Thymus (tissue), 11 donors: ENCODE measurements at regions not wholly inside any gene's neighbourhood (a gene's known extent, or its start where the extent isn't known, plus 50 kb on each side); places are given as distances from the start of the nearest gene placed in this dataset.
"Not testable (repeated sequence)": the region's sequence is repeated elsewhere in the genome, so short reads cannot be mapped to it uniquely, and the experiment has no call there.

Experiments
- DNase-seq, 9 donors: peaks; one replicate each; pipeline ENCODE4 v3.0.0-alpha.2; 2013; ENCODE audit warnings: low spot score in 9 of 9, low read depth in 6 of 9, missing footprints in 1 of 9
- H3K27ac ChIP-seq, 2 donors: one replicate each; pipeline ENCODE4 v1.5.1; 2013; ENCODE audit warnings: control low read depth in 1 of 2, low read depth in 1 of 2, low read length in 1 of 2, mild to moderate bottlenecking in 1 of 2, moderate library complexity in 1 of 2
- H3K27me3 ChIP-seq, 2 donors: one replicate each; pipeline ENCODE4 v1.5.1; 2013; ENCODE audit warnings: low read length in 1 of 2; ENCODE audit not compliant: control insufficient read depth in 2 of 2, insufficient read depth in 1 of 2
- H3K36me3 ChIP-seq, 2 donors: one replicate each; pipeline ENCODE4 v1.5.1; 2013; ENCODE audit warnings: low read length in 1 of 2, mild to moderate bottlenecking in 1 of 2, moderate library complexity in 1 of 2; ENCODE audit not compliant: control insufficient read depth in 2 of 2, insufficient read depth in 2 of 2
- H3K4me1 ChIP-seq, 2 donors: one replicate each; pipeline ENCODE4 v1.5.1; 2013; ENCODE audit warnings: low read length in 2 of 2; ENCODE audit not compliant: control insufficient read depth in 2 of 2, insufficient read depth in 2 of 2
- H3K4me3 ChIP-seq, 2 donors: one replicate each; pipeline ENCODE4 v1.5.1; 2013; ENCODE audit warnings: low read length in 2 of 2, control low read depth in 1 of 2, mild to moderate bottlenecking in 1 of 2
- H3K9me3 ChIP-seq, 2 donors: one replicate each; pipeline ENCODE4 v1.5.1; 2013; ENCODE audit warnings: low read length in 1 of 2, mild to moderate bottlenecking in 1 of 2; ENCODE audit not compliant: control insufficient read depth in 2 of 2, insufficient read depth in 1 of 2
- WGBS: extraction: QIAGEN DNeasy Blood & Tissue Kit; methylation state at CpG from one replicate; pipeline ENCODE4 v1.1.7; 2013; 5-methylcytosine and 5-hydroxymethylcytosine counted together
- donor health status: healthy.

DNA sequence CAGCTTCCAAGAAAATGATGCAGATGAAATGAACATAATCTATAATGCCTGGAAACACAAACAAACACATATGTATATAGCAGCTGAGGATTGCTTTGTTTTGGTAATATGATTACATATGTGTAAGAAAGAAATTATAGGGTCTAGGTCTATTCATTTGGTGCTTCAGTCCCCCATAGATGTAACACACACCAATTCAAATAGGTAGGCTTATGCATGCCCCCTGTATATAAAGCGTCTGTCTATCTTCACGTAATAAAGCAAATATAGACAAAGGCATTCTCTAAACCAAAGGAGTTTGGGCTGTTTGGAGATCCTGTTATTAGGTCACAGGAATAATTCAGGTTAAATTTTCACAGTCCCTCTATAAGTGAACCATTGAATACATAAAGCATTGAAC is 270.4 kb upstream of the SGK1 start:
- Histone ChIP-seq H3K4me1 (no peaks in the 10 kb centered on the region), H3K4me3 (no peak overlapping the region), H3K27ac (no peak overlapping the region), H3K36me3 (no peaks in the 10 kb centered on the region), H3K9me3 (no peaks in the 10 kb centered on the region), H3K27me3 (no peaks in the 10 kb centered on the region)
- no peak for DNase-seq
- 98% methylated on average over 2 of the region's 2 CpGs for WGBS

DNA sequence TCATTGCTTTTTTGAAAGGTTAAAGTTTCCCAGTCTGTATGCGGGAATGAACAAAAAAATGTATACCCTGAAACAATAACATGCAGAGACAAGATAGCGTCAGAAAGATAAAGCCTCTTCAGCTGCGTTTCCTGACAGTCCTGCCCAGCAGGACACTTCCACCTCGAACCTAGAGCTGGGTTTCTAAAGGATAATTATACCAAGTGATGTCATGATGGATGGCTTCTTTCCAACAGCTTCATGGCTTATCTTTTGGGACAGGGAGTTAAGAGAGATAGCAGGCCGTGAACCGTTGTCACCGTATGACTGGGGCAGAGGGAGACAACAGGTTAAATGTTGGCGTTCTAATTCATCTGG is 267.6 kb upstream of the SGK1 start:
- H3K4me3 ChIP-seq, result no peak overlapping the region
- 96% methylated on average over 8 of the region's 8 CpGs for WGBS
- no peak overlapping the region for H3K27ac ChIP-seq
- no peaks in the 10 kb centered on the region for H3K4me1 ChIP-seq
- no peaks in the 10 kb centered on the region for H3K27me3 ChIP-seq
- DNase-seq, result no peak
- no peaks in the 10 kb centered on the region for H3K36me3 ChIP-seq
- no peaks in the 10 kb centered on the region for H3K9me3 ChIP-seq

DNA sequence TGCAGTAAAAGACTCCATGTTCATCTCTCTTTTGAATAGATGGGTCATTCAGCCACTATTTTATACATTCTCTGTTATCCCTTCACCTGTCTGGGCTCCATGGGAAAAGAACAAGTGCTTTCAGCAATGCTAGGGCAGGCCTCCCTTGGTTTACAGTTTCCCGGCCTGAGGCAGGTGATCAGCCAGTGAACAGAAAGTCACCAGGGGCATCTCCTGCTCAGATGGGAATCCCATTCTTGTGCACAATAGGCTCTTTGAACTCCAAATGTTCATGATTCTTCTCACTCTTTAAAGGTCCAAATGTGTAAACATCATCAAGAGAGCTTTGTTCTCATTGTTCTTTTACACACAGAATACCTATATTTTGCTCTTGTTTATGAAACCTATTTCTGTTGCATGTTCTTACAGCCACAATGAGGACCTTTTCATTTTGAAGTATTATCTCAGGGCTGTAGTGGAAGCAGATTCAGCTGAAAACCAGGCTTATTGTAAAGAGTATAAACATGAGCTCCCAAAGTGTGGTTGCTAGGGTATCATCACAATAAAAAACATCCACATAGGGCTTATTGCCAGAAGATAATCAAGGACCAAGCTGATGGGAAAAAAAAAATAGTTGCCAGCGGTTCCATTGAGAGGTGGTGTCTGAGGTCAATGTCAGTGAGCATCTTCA is 267.1 kb upstream of the SGK1 start:
- H3K36me3 ChIP-seq, result no peaks in the 10 kb centered on the region
- H3K4me1 ChIP-seq, result no peaks in the 10 kb centered on the region
- H3K27me3 ChIP-seq, result no peaks in the 10 kb centered on the region
- H3K9me3 ChIP-seq, result no peaks in the 10 kb centered on the region
- H3K4me3 ChIP-seq, result no peak overlapping the region
- no peak for DNase-seq
- 96% methylated on average over 2 of the region's 2 CpGs for WGBS
- no peak overlapping the region for H3K27ac ChIP-seq

DNA sequence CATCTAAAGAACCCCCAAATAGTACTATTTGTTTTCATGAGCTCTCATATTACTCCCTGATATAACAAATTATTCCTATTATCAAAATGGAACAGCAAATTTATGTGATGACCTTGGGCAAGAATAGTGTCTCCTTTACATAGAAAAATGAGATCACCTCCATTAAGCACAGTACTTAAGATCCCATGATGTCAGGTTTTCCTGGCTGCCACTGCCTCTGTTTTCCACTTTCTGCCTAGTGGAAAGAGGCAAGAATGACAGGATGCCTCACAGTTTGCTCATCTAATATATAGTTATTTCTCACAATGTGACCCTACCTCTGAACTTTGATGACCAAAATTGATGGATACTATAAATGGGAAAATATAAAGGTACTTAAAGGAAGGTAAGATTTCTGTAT is 260.1 kb upstream of the SGK1 start:
- H3K9me3 ChIP-seq, result no peaks in the 10 kb centered on the region
- no peak overlapping the region for H3K27ac ChIP-seq
- no peaks in the 10 kb centered on the region for H3K4me1 ChIP-seq
- H3K4me3 ChIP-seq, result no peak overlapping the region
- no peak for DNase-seq
- H3K36me3 ChIP-seq, result no peaks in the 10 kb centered on the region
- no peaks in the 10 kb centered on the region for H3K27me3 ChIP-seq

DNA sequence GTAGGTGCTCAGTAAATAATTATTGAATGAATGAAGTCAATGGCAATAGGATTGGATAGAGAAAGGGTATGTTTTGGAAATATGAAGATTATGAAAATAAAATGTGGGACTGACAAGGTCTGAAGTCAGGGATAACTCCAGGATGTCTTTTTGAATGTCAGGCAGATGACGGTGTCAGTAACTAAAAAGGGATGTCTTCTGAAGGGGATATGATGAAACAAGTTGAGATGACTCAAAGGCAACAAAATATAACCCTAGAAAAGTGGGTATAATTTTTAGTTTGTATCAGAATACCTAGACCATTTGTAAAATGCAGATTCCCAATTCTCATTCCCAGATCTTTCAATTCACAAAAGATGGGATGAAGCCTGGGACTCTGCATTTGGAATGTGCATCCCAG is 257.3 kb upstream of the SGK1 start:
- DNase-seq, result no peak
- Histone ChIP-seq H3K27ac (no peak overlapping the region), H3K27me3 (no peaks in the 10 kb centered on the region), H3K4me1 (no peaks in the 10 kb centered on the region), H3K36me3 (no peaks in the 10 kb centered on the region), H3K9me3 (no peaks in the 10 kb centered on the region), H3K4me3 (no peak overlapping the region)
- 0% methylated on average over 1 of the region's 1 CpG for WGBS

DNA sequence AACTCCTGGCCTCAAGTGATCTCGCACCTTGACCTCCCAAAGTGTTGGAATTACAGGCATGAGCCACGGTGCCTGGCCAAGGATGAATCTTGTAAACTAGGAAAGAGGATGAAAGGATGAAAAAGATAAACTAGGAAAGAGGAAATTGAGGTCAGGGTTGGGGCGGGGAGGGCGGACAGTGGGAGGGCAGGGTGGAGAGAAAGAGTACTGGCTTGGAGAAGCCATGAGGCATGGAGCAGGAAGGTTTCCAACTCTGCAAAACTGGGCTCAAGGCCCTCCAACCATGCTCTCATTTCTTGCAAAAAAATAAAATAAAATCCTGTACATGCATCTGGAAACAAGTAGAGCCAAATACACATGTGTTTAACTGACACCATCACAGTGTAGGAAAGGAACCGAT is 256.6 kb upstream of the SGK1 start:
- no peaks in the 10 kb centered on the region for H3K4me1 ChIP-seq
- WGBS, result 74% methylated on average over 5 of the region's 5 CpGs
- H3K9me3 ChIP-seq, result no peaks in the 10 kb centered on the region
- no peak overlapping the region for H3K4me3 ChIP-seq
- no peaks in the 10 kb centered on the region for H3K27me3 ChIP-seq
- H3K27ac ChIP-seq, result no peak overlapping the region
- DNase-seq, result no peak
- no peaks in the 10 kb centered on the region for H3K36me3 ChIP-seq

DNA sequence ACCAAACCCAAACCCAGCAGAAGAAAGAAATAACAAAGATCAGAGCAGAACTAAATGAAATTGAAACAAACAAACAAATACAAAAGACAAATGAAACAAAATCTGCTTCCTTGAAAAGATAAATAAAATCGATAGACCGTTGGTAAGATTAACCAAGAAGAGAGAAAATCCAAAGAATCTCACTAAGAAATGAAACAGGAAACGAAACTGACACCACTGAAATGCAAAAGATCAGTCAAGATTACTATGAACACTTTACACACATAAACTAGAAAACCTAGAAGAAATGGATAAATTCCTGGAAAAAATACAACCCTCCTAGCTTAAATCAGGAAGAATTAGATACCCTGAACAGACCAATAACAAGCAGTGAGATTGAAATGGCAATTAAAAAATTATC is 252.1 kb upstream of the SGK1 start:
- not testable (repeated sequence) for H3K27me3 ChIP-seq, H3K9me3 ChIP-seq, H3K4me3 ChIP-seq, H3K36me3 ChIP-seq, H3K4me1 ChIP-seq, H3K27ac ChIP-seq
- WGBS, result 83% methylated on average over 3 of the region's 3 CpGs
- peak in 1 of 9 donors; percentile 36 for DNase-seq

DNA sequence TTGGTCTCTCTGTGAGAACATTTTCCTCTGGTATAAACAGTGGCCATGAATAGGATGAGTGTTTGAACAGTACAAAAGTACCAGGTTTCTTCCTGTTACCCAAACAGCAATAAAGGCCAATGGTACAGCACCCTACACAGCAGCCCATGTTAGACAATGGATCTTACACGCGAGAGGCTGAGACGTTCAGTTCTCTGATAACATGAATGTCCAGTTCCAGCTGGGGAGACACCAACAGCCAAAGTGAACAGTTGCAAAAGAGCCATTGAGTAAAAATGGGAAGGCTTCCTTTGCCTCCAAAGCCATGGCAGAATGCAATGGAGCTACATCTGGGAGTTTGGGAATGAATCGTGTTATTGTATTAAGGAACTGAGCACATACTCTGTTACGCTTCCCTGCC is 246.8 kb upstream of the SGK1 start:
- no peak for DNase-seq
- no peaks in the 10 kb centered on the region for H3K27me3 ChIP-seq
- H3K9me3 ChIP-seq, result no peaks in the 10 kb centered on the region
- WGBS, result 97% methylated on average over 5 of the region's 5 CpGs
- H3K4me3 ChIP-seq, result no peak overlapping the region
- H3K27ac ChIP-seq, result no peak overlapping the region
- no peaks in the 10 kb centered on the region for H3K36me3 ChIP-seq
- H3K4me1 ChIP-seq, result peaks cover 0 to 5% of the 10 kb centered on the region in 2 donors

DNA sequence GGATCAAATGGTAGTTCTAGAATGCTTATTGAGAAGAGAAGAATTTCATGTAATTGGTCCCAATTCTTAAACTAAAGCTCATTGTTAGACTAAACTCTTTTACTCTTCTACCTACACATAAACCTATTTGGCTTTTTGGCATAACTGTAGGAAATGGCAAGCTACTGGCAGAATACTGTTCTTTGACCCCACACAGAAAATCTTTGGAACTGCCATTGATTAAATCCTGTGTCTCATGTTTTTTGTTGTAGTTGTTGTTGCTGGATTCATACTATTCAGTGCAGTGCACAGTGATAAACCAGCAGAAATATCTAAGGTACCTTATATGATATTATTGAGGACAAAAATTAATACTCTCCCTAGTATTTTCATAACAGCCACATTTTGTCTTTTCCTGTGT is 242.1 kb upstream of the SGK1 start:
- Histone ChIP-seq H3K4me1 (peaks cover 0 to 5% of the 10 kb centered on the region in 2 donors), H3K27ac (no peak overlapping the region), H3K9me3 (no peaks in the 10 kb centered on the region), H3K36me3 (no peaks in the 10 kb centered on the region), H3K27me3 (no peaks in the 10 kb centered on the region), H3K4me3 (no peak overlapping the region)
- no peak for DNase-seq

DNA sequence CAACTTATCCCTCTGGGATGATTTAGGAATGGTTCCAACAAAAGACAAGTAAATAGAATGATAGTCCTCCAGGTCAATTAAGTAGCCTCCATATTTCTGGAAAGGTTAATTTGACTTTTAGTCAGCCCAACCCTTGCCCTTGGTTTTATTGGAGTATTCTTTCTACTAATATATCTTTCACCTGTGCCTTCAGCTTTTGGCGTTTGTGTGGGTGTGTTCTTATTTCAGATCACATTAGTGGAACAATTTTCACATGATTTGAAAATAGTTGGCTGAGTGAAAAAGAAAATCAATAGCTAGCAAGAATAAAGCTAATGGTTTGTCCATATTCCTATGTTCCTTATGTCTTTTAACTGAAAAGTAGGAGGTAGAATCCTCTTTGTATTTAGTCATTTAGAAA is 239.6 kb upstream of the SGK1 start:
- no peaks in the 10 kb centered on the region for H3K9me3 ChIP-seq
- DNase-seq, result no peak
- H3K27me3 ChIP-seq, result no peaks in the 10 kb centered on the region
- no peaks in the 10 kb centered on the region for H3K4me1 ChIP-seq
- H3K4me3 ChIP-seq, result no peak overlapping the region
- 94% methylated on average over 1 of the region's 1 CpG for WGBS
- H3K36me3 ChIP-seq, result no peaks in the 10 kb centered on the region
- no peak overlapping the region for H3K27ac ChIP-seq
